ENCODE measurements at regions not wholly inside any gene's neighbourhood (a gene's known extent, or its start where the extent isn't known, plus 50 kb on each side); places are given as distances from the start of the nearest gene placed in this dataset.

GRCh38 chr9:28092981-28093936 lies 520.0 kb upstream of the C9orf72 start:
- Histone ChIP-seq H3K4me2 (ENCODE audit: low read length) (no peak overlapping the region), H4K20me1 (ENCODE audit: control insufficient read depth, insufficient read depth, low read depth, low read length) (no peaks in the 10 kb centered on the region), H3K9me2 (replicated peaks; ENCODE audit: control insufficient read depth, low read length) (no peaks in the 10 kb centered on the region), H3F3A (ENCODE audit: control insufficient read depth, insufficient read depth) (no peaks in the 10 kb centered on the region), H3K9me3 (ENCODE audit: control insufficient read depth, insufficient read depth, low read length) (no peaks in the 10 kb centered on the region), H3K27me3 (ENCODE audit: control insufficient read depth, low read length) (no peaks in the 10 kb centered on the region), H3K79me2 (ENCODE audit: control insufficient read depth, low read length) (no peaks in the 10 kb centered on the region), H3K4me1 (ENCODE audit: control insufficient read depth, low read length) (no peaks in the 10 kb centered on the region), H3K27ac (ENCODE audit: low read depth, low read length) (no peak overlapping the region), H3K4me3 (ENCODE audit: low read length) (no peak overlapping the region), H3K36me3 (ENCODE audit: control insufficient read depth, low read length) (no peaks in the 10 kb centered on the region)
- no peak for TF ChIP-seq EZH2phosphoT487 (IDR thresholded peaks at IDR 0.05; ENCODE audit: borderline replicate concordance, low read length)
- TF ChIP-seq, protein P1, sequence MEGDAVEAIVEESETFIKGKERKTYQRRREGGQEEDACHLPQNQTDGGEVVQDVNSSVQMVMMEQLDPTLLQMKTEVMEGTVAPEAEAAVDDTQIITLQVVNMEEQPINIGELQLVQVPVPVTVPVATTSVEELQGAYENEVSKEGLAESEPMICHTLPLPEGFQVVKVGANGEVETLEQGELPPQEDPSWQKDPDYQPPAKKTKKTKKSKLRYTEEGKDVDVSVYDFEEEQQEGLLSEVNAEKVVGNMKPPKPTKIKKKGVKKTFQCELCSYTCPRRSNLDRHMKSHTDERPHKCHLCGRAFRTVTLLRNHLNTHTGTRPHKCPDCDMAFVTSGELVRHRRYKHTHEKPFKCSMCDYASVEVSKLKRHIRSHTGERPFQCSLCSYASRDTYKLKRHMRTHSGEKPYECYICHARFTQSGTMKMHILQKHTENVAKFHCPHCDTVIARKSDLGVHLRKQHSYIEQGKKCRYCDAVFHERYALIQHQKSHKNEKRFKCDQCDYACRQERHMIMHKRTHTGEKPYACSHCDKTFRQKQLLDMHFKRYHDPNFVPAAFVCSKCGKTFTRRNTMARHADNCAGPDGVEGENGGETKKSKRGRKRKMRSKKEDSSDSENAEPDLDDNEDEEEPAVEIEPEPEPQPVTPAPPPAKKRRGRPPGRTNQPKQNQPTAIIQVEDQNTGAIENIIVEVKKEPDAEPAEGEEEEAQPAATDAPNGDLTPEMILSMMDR (IDR thresholded peaks at IDR 0.05; ENCODE audit: low read depth, low read length, poor library complexity, severe bottlenecking) = no peak

DNA sequence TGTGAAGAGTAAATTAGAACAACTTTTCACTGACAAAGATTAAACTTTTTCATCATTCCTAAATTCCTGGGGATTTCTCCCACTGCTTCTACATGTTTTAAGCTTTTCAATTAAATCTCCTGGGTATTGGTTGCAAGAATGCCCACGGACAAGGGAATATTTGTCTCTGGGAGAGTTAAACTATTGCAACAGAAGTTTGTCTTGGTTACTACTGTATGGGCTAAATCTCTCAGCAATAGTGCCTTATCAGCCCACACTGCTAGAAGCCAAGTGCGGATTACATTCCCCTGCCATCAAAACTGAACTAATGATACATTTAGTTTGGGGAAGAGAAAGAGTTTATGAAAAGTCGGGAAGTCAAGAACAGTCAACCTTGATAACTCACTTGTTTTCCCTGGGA lies 528.2 kb upstream of the C9orf72 start:
- no peak overlapping the region for H3K27ac ChIP-seq (ENCODE audit: low read depth, low read length)
- H3F3A ChIP-seq (ENCODE audit: control insufficient read depth, insufficient read depth) = no peaks in the 10 kb centered on the region
- no peaks in the 10 kb centered on the region for H3K79me2 ChIP-seq (ENCODE audit: control insufficient read depth, low read length)
- H3K4me2 ChIP-seq (ENCODE audit: low read length) = no peak overlapping the region
- H3K9me3 ChIP-seq (ENCODE audit: control insufficient read depth, insufficient read depth, low read length) = no peaks in the 10 kb centered on the region
- H3K4me3 ChIP-seq (ENCODE audit: low read length) = no peak overlapping the region
- no peaks in the 10 kb centered on the region for H3K9me2 ChIP-seq (replicated peaks; ENCODE audit: control insufficient read depth, low read length)
- no peaks in the 10 kb centered on the region for H3K36me3 ChIP-seq (ENCODE audit: control insufficient read depth, low read length)
- no peaks in the 10 kb centered on the region for H4K20me1 ChIP-seq (ENCODE audit: control insufficient read depth, insufficient read depth, low read depth, low read length)
- H3K27me3 ChIP-seq (ENCODE audit: control insufficient read depth, low read length) = no peaks in the 10 kb centered on the region
- TF ChIP-seq, protein P1 (IDR thresholded peaks at IDR 0.05; ENCODE audit: low read depth, low read length, poor library complexity, severe bottlenecking) = no peak
- TF ChIP-seq EZH2phosphoT487 (IDR thresholded peaks at IDR 0.05; ENCODE audit: borderline replicate concordance, low read length) = no peak
- no peaks in the 10 kb centered on the region for H3K4me1 ChIP-seq (ENCODE audit: control insufficient read depth, low read length)

DNA sequence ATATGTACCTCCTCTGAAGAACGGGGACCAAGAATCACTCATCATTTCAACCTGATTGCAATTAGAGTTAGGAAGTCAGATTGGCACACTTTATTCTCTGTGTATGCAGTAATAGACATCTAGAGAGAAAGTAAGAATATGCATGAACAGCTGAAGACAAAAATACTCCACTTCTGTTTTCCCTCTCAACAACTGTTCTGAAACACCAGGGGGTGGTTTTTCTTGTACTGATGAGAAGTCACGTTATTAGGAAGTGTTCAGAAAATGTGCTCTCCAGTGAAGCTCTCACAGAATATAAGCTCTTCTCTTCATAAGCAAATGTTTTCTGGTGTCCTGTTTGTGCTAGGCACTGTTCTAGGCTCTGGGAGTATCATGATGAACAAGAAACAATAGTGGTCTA lies 531.7 kb upstream of the C9orf72 start:
- TF ChIP-seq, protein P1 (IDR thresholded peaks at IDR 0.05; ENCODE audit: low read depth, low read length, poor library complexity, severe bottlenecking) = no peak
- TF ChIP-seq EZH2phosphoT487 (IDR thresholded peaks at IDR 0.05; ENCODE audit: borderline replicate concordance, low read length) = no peak
- Histone ChIP-seq H3K9me3 (ENCODE audit: control insufficient read depth, insufficient read depth, low read length) (no peaks in the 10 kb centered on the region), H3K79me2 (ENCODE audit: control insufficient read depth, low read length) (no peaks in the 10 kb centered on the region), H3K9me2 (replicated peaks; ENCODE audit: control insufficient read depth, low read length) (no peaks in the 10 kb centered on the region), H3K4me1 (ENCODE audit: control insufficient read depth, low read length) (no peaks in the 10 kb centered on the region), H3K27ac (ENCODE audit: low read depth, low read length) (no peak overlapping the region), H3K36me3 (ENCODE audit: control insufficient read depth, low read length) (no peaks in the 10 kb centered on the region), H3K4me2 (ENCODE audit: low read length) (no peak overlapping the region), H3F3A (ENCODE audit: control insufficient read depth, insufficient read depth) (no peaks in the 10 kb centered on the region), H4K20me1 (ENCODE audit: control insufficient read depth, insufficient read depth, low read depth, low read length) (no peaks in the 10 kb centered on the region), H3K4me3 (ENCODE audit: low read length) (no peak overlapping the region), H3K27me3 (ENCODE audit: control insufficient read depth, low read length) (no peaks in the 10 kb centered on the region)

Measured in DOHH2 (cell line).